ENCODE measurements at regions not wholly inside any gene's neighbourhood (a gene's known extent, or its start where the extent isn't known, plus 50 kb on each side); places are given as distances from the start of the nearest gene placed in this dataset.
A peak's percentile ranks its signal among the peaks of the same experiment; 100 is the strongest.

GRCh38 chr7:115223959-115224358 is 302.1 kb downstream of the MDFIC start:
- TF ChIP-seq, protein P1, sequence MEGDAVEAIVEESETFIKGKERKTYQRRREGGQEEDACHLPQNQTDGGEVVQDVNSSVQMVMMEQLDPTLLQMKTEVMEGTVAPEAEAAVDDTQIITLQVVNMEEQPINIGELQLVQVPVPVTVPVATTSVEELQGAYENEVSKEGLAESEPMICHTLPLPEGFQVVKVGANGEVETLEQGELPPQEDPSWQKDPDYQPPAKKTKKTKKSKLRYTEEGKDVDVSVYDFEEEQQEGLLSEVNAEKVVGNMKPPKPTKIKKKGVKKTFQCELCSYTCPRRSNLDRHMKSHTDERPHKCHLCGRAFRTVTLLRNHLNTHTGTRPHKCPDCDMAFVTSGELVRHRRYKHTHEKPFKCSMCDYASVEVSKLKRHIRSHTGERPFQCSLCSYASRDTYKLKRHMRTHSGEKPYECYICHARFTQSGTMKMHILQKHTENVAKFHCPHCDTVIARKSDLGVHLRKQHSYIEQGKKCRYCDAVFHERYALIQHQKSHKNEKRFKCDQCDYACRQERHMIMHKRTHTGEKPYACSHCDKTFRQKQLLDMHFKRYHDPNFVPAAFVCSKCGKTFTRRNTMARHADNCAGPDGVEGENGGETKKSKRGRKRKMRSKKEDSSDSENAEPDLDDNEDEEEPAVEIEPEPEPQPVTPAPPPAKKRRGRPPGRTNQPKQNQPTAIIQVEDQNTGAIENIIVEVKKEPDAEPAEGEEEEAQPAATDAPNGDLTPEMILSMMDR (IDR thresholded peaks at IDR 0.05): no peak
- H3K4me1 ChIP-seq: no peaks in the 10 kb centered on the region
- H3K27ac ChIP-seq: no peak overlapping the region
- intact Hi-C loops (cut with DNase I): no loop called here
- no peaks in the 10 kb centered on the region for H3K27me3 ChIP-seq
- H3K36me3 ChIP-seq: no peaks in the 10 kb centered on the region
- no peak overlapping the region for H3K4me3 ChIP-seq
- DNase-seq: no peak
- H3K9me3 ChIP-seq: no peaks in the 10 kb centered on the region
- no peak overlapping the region for H3K9ac ChIP-seq (ENCODE audit: low read depth in 2 of 2, low read length in 2 of 2)

DNA sequence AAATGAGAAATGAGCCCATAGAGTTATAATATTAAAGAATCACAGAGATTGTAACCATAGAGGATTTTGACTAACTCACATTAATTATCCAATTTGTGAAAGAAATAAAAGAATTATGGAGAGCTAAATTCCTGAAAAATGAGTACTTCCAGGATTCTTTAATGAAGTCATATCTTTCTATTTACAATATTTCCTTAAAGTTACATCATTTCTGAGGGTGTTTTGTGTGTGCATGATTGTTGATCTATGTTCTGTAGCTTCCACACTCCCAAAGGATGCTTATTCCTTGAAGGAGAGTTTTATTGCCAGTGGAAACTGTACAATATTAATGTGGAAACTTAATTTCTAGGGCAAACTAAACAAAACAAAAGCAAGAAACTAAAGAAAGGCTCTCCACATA is 299.6 kb downstream of the MDFIC start:
- H3K4me3 ChIP-seq: no peak overlapping the region
- no peak for DNase-seq
- H3K9me3 ChIP-seq: no peaks in the 10 kb centered on the region
- H3K27ac ChIP-seq: no peak overlapping the region
- TF ChIP-seq, protein P1 (IDR thresholded peaks at IDR 0.05): no peak
- no peak overlapping the region for H3K9ac ChIP-seq (ENCODE audit: low read depth in 2 of 2, low read length in 2 of 2)
- intact Hi-C loops (cut with DNase I): no loop called here
- H3K4me1 ChIP-seq: no peaks in the 10 kb centered on the region
- no peaks in the 10 kb centered on the region for H3K36me3 ChIP-seq
- no peaks in the 10 kb centered on the region for H3K27me3 ChIP-seq

DNA sequence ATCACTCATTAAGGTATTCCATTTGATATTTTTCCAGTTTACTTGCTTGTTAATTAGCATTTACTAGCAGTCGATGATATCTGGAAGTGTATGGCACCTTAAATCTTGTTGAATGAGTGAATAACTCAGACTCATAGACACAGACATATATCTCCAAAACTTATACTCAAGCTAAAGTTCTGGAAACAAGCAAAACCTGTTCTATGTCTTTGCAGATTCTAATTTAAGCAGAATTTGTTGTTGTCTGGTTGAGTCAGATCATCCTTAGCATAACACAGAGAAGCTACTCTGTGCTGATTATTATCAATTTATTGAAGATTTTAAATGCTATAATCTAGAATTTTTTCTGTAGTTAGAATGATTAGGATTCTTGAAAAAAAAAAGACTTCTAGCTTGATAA is 296.2 kb downstream of the MDFIC start:
- H3K27me3 ChIP-seq: no peaks in the 10 kb centered on the region
- no peaks in the 10 kb centered on the region for H3K4me1 ChIP-seq
- no peaks in the 10 kb centered on the region for H3K36me3 ChIP-seq
- H3K4me3 ChIP-seq: no peak overlapping the region
- H3K9me3 ChIP-seq: no peaks in the 10 kb centered on the region
- TF ChIP-seq, protein P1 (IDR thresholded peaks at IDR 0.05): no peak
- no peak for DNase-seq
- intact Hi-C loops (cut with DNase I): no loop called here
- no peak overlapping the region for H3K27ac ChIP-seq
- no peak overlapping the region for H3K9ac ChIP-seq (ENCODE audit: low read depth in 2 of 2, low read length in 2 of 2)

- Histone ChIP-seq H3K27me3 (no peaks in the 10 kb centered on the region), H3K9ac (ENCODE audit: low read depth in 2 of 2, low read length in 2 of 2) (no peak overlapping the region), H3K36me3 (no peaks in the 10 kb centered on the region), H3K27ac (no peak overlapping the region), H3K9me3 (no peaks in the 10 kb centered on the region), H3K4me1 (no peaks in the 10 kb centered on the region), H3K4me3 (no peak overlapping the region)
- no peak for DNase-seq
- TF ChIP-seq, protein P1 (IDR thresholded peaks at IDR 0.05): peak; percentile 16
- intact Hi-C loops (cut with DNase I): no loop called here
These were observed 295.5 kb downstream of the MDFIC start for GRCh38 chr7:115217373-115217772.

- TF ChIP-seq, protein P1 (IDR thresholded peaks at IDR 0.05): no peak
- Histone ChIP-seq H3K27ac (no peak overlapping the region), H3K4me3 (no peak overlapping the region), H3K4me1 (no peaks in the 10 kb centered on the region), H3K36me3 (no peaks in the 10 kb centered on the region), H3K9ac (ENCODE audit: low read depth in 2 of 2, low read length in 2 of 2) (no peak overlapping the region), H3K9me3 (no peaks in the 10 kb centered on the region), H3K27me3 (no peaks in the 10 kb centered on the region)
- intact Hi-C loops (cut with DNase I): no loop called here
- no peak for DNase-seq
These were observed 294.8 kb downstream of the MDFIC start for GRCh38 chr7:115216652-115217051.

- TF ChIP-seq, protein P1 (IDR thresholded peaks at IDR 0.05): no peak
- Histone ChIP-seq H3K9me3 (no peaks in the 10 kb centered on the region), H3K36me3 (no peaks in the 10 kb centered on the region), H3K27me3 (no peaks in the 10 kb centered on the region), H3K4me1 (no peaks in the 10 kb centered on the region), H3K27ac (no peak overlapping the region), H3K9ac (ENCODE audit: low read depth in 2 of 2, low read length in 2 of 2) (no peak overlapping the region), H3K4me3 (no peak overlapping the region)
- intact Hi-C loops (cut with DNase I): no loop called here
- no peak for DNase-seq
These were observed 289.3 kb downstream of the MDFIC start for GRCh38 chr7:115211171-115211570.

Data from colonic mucosa (tissue), 4 donors.